NCI-H1092 treated with DMSO at 0.1 percent for 48 hours (cell line): ENCODE measurements at regions not wholly inside any gene's neighbourhood (a gene's known extent, or its start where the extent isn't known, plus 50 kb on each side); places are given as distances from the start of the nearest gene placed in this dataset.
A peak's percentile ranks its signal among the peaks of the same experiment; 100 is the strongest.

Experiments
- DNase-seq: peaks from one replicate; lab custom pipeline; 2025; lab: John Stamatoyannopoulos, UW

DNA sequence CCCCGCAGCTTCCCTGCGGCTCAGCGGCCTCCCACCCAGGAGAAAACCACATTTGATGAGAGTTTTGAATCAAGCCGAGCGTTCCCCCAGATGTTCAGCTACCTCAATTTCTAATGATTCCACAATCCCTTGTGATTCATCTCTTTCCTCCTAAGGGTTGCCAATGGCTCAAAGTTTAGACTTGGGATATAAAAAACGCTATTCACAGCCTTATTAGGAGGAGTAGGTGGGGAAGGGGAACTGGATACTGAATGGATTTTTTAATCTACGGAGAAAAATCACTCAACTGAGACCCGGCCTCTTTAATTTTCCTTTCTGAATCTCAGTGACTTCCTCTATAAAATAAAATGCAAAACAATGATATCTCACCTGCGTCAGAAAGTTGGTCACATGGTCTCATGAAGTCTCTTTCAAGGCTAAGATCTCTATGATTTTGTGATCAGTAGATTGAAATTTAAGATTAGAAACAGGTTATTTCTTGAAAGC, 192.6 kb upstream of the TCF4 start:
- DNase-seq = no peak

DNA sequence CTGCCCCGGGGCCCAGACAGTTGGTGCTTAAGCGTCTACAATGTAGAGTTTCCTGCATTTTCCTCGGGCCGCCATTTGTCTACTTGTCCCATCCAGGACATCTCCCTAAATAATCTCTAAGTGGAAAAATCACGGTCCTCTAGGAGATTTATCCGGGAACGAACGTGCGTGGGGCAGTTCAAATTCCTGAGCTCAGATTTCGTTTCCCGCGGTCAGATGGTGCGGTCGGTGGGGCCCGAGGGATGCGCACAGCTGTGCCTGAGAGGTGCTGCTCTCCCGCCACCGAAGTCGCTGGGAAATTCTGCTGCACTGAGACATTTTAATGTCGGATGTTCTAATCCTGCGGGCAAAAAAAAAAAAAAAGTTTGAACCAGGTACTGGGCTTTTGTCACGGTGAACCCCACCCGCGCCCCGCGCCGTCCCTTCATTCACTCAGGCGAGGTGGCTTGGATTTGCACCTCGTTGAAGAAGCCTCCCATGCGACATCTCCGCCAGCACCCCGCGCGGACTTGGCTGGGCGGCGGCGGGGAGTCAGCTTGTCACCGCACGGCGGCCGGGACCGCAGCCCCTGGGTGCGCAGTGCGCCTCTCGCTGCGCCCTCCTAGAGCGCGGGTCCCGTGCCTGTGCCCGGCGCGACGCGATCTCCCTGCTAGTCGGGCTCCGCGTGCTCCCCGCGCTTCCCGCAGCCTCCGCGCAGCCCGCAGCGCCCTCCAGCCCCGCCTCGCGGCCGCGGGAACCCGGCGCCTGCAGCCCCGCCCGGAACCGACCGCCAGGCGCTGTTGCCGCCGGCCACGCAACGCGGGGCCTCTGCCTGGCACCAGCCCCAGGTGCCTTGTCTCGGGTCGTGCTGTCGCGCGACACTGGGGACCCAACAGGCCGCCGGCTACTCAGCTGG, 191.9 kb upstream of the TCF4 start:
- DNase-seq = peak; percentile 29

- peak; percentile 36 for DNase-seq
Observed at GRCh38 chr18:55778788-55779690, 191.0 kb upstream of the TCF4 start.

- DNase-seq = no peak
Observed at GRCh38 chr18:55777666-55778304, 189.8 kb upstream of the TCF4 start.

DNA sequence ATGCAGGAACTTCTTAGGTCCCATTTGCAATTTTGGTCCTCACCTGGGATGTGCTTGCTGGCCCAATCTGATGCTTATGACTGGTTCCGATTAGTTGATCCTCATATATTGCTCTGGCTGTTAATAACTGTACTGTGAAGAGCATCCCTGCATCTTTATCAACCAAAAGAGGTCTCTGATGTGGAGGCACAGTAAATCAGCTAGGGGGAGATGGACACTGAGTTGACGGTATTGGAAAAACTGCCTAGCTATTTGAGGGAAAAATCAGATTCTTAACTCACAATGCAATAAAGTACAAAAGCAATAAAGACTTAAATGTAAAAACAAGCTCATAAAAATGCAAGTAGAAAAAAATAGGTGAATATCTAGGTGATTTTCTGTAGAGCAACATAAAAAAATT, 188.0 kb upstream of the TCF4 start:
- DNase-seq = no peak

GRCh38 chr18:55774505-55774904, 186.5 kb upstream of the TCF4 start:
- no peak for DNase-seq

DNA sequence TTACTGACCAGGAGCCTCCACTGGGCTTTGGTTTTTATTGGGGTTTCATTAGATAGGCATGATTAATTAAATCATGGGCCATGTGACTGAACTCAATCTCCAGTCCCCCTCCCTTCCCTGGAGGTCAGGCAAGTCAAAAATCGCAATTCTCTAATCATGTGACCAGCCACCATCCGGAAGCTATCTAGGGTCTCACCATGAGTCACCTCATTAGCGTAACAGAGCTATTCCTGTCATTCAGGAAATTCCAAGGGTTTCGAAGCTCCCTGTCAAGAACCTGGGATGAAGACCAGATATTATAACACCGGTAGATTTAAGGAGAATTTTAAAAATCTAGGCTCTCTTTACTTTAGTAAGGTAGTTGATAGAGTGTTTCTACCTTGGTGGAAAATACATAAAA, 180.3 kb upstream of the TCF4 start:
- no peak for DNase-seq

DNA sequence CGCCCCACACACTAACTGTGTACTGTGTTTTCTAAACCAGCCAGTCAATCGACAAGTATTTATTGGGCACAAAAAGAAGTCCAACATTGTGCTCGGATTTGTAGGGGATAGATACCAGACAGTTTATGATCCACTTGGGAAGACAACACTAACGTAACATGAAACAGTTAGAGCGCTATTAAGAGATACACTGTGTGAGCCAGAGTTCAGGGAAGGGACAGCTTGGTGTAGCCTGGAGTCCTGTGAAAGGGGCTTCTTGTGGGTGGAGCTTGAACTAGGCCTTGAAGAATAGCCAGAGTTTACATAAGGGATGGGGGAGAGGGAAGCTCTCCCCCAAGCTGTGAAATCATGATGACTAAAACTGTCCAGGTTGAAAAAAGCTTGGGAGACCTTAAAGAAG, 176.4 kb upstream of the TCF4 start:
- DNase-seq = no peak

GRCh38 chr18:55763805-55764204, 175.8 kb upstream of the TCF4 start:
- DNase-seq = no peak

GRCh38 chr18:55763298-55763697, 175.3 kb upstream of the TCF4 start:
- DNase-seq = no peak

DNA sequence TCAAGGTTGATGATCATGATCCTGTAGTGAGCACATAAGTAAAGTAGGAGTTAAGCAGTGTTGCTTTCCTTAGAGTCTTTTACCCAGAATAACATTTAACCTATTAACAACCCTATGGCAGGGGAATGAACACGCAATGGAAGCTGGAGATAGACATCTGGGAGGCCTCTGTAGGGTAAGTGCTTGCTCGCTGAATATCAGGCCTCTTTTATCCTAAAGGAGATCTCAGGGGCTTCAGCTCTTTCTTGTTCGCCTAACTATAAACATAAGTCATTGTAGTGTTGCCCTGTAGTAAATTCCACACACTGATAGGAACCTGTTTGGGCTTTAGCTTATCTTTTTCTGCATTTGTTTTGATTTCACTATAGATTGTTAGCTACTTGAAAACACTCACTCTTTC, 174.4 kb upstream of the TCF4 start:
- DNase-seq = no peak

GRCh38 chr18:55753643-55754263, 165.8 kb upstream of the TCF4 start:
- no peak for DNase-seq

- DNase-seq = no peak
Observed at GRCh38 chr18:55751476-55751875, 163.5 kb upstream of the TCF4 start.

DNA sequence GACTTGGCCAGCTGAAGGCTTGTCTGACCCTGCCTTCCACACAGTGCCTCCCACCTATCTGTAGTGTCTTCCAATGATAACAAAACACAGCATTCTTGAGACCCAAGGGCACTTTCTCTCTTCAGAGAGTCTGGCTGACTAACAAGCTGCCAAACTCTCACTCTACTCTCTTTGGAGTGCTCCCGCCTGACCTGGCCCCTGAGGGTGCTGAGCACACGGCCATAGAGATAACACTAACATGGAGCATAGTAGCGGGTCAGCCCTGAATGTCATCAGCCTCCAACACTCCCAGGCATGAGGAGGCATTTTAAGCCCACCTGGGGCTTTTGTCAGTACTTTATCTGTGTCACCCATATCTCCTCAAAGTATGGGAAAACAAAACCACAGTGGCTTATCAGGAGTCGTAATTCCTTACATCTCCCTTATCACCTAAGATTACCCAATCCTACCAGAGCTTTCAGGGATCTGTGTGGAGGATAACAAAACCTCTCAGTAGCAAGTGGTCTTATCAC, 160.3 kb upstream of the TCF4 start:
- DNase-seq = no peak

GRCh38 chr18:55744206-55744605, 156.2 kb upstream of the TCF4 start:
- DNase-seq = no peak

DNA sequence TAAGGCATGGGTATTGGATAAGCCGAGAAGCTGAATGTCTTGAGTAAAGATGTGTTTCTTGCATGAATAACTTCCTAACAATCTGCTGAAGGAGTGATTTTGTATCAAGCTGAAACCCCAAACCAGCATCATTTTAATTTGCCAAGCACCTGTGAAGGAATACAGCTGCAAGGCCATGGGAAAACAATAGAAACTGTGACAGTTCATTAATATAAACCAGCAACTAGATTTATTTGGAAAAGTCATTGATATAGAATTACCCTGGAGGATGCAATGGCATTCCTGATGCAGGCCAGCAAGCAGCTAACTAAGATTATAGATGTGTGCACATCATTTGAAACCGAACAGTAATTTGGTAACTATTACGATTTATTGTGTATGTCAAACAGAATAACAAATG, 155.7 kb upstream of the TCF4 start:
- DNase-seq = no peak

GRCh38 chr18:55743133-55743532, 155.1 kb upstream of the TCF4 start:
- DNase-seq = no peak

DNA sequence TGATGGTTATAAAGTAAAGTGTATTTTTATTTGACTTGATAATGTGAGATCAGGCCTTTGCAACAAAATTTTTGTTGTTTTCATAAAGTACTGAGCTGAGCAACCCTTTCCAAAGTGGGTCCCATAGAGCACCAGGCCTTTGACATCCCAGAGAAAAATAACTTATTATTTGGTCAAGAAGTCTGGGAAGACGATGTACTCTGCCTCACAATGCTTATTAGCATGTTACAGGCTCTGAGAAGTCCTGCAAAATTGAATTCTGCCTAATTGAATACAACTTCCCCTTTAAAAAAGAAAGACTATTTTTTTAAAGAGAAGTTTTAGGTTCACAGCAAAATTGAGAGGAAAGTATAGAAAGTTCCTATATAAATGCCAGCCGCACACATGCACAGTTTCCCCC, 151.5 kb upstream of the TCF4 start:
- DNase-seq = no peak

- DNase-seq = no peak
Observed at GRCh38 chr18:55738483-55739114, 150.6 kb upstream of the TCF4 start.

DNA sequence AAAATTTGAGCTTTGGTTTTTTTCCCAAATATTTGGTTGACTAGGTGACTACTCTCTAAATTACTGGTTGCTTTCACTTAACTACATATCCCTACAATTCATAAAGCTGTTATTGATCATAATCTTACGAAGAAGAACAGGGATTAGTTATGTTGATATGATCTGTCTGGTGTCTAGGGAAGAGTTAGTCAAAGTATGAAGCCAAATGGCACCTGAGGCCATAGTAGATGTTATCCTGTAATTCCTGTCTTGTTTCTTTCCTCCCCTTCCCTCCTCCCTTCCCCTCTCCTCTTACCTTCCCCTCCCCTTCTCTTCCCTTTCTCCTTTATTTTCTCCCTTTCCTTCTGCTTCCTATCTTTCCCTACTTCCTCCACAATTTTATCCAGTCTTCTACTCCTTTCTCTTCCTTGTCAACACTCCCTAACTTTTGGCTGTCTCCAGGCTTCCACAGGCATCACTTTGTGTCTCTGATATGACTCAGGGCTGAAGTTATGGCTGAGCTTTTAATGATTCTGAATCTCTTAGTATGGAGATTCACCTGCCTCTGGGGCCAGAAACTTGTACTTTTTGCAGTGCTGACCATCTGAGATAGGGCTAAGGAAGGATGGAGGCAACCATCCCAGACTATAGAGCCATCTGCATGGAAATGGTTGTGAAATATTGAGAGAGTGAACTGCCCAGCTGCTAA, 149.9 kb upstream of the TCF4 start:
- no peak for DNase-seq

DNA sequence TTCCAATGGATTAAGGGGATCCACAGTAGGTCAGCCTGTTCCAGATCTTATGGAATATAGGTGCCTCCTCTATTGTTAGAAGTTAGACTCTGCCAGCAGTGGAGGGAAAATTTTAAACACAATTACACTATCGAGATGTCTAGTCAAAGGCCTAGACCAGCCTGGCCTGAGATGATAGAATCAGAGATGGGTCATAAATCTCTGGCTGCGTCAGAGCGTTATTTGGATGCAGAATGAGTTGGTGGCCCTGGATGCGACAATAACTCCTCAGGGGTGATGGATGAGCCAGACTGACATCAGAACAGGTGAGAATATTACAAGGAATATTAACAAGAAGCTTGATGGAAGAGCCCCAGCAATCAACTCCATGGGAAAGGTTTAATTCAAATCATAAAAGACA, 149.3 kb upstream of the TCF4 start:
- DNase-seq = no peak
